ENCODE measurements at regions not wholly inside any gene's neighbourhood (a gene's known extent, or its start where the extent isn't known, plus 50 kb on each side); places are given as distances from the start of the nearest gene placed in this dataset.

GRCh38 chr4:83171436-83172039 is 57.0 kb upstream of the PLAC8 start:
- DNase-seq (ENCODE audit: low read depth) = no peak

GRCh38 chr4:83170952-83171399 is 56.4 kb upstream of the PLAC8 start:
- no peak for DNase-seq (ENCODE audit: low read depth)

Measured in forelimb muscle (tissue), 1 donor.